ENCODE measurements at regions not wholly inside any gene's neighbourhood (a gene's known extent, or its start where the extent isn't known, plus 50 kb on each side); places are given as distances from the start of the nearest gene placed in this dataset.

- H3K4me1 ChIP-seq (ENCODE audit: control insufficient read depth, insufficient read depth, low read length), result no peaks in the 10 kb centered on the region
- no peaks in the 10 kb centered on the region for H3K36me3 ChIP-seq (ENCODE audit: control insufficient read depth, insufficient read depth, low read length)
- no peaks in the 10 kb centered on the region for H3K9me3 Mint-ChIP-seq
- 95 to 96% methylated on average over 4 to 7 of the region's 7 CpGs for WGBS, 2 experiments (ENCODE audit: insufficient coverage in 1 of 2, insufficient read length in 1 of 2)
- H3K4me3 ChIP-seq (ENCODE audit: low read length), result no peak overlapping the region
- no peak for DNase-seq
- no peaks in the 10 kb centered on the region for H3K27me3 Mint-ChIP-seq (ENCODE audit: insufficient read depth)
- no peak overlapping the region for H3K27ac Mint-ChIP-seq
- no peaks in the 10 kb centered on the region for H3K27me3 ChIP-seq (ENCODE audit: control insufficient read depth, insufficient read depth, low read length, poor library complexity, severe bottlenecking)
- no peak overlapping the region for H3K4me3 Mint-ChIP-seq
- H3K9me3 ChIP-seq (ENCODE audit: control insufficient read depth, low read length), result no peaks in the 10 kb centered on the region
- TF ChIP-seq CTCF (conservative IDR thresholded peaks at IDR 0.05), result no peak
- H3K36me3 Mint-ChIP-seq (ENCODE audit: low read depth), result no peaks in the 10 kb centered on the region
- H3K4me1 Mint-ChIP-seq, result no peaks in the 10 kb centered on the region
- no peak overlapping the region for H3K9ac ChIP-seq (ENCODE audit: extremely low read depth, low read length, poor library complexity, severe bottlenecking)
- no peak overlapping the region for H3K27ac ChIP-seq (ENCODE audit: low read depth, low read length)
Measured at GRCh38 chr6:133759524-133759923, 129.4 kb upstream of the TCF21 start.

- Histone ChIP-seq H3K27ac (ENCODE audit: low read depth, low read length) (no peak overlapping the region), H3K4me1 (ENCODE audit: control insufficient read depth, insufficient read depth, low read length) (no peaks in the 10 kb centered on the region), H3K4me3 (ENCODE audit: low read length) (no peak overlapping the region), H3K36me3 (ENCODE audit: control insufficient read depth, insufficient read depth, low read length) (no peaks in the 10 kb centered on the region), H3K27me3 (ENCODE audit: control insufficient read depth, insufficient read depth, low read length, poor library complexity, severe bottlenecking) (no peaks in the 10 kb centered on the region), H3K9me3 (ENCODE audit: control insufficient read depth, low read length) (no peaks in the 10 kb centered on the region), H3K9ac (ENCODE audit: extremely low read depth, low read length, poor library complexity, severe bottlenecking) (no peak overlapping the region)
- DNase-seq, result no peak
- no peak overlapping the region for H3K27ac Mint-ChIP-seq
- TF ChIP-seq CTCF (conservative IDR thresholded peaks at IDR 0.05), result no peak
- H3K9me3 Mint-ChIP-seq, result no peaks in the 10 kb centered on the region
- no peaks in the 10 kb centered on the region for H3K36me3 Mint-ChIP-seq (ENCODE audit: low read depth)
- H3K27me3 Mint-ChIP-seq (ENCODE audit: insufficient read depth), result no peaks in the 10 kb centered on the region
- 71 to 100% methylated on average over 1 of the region's 1 CpG for WGBS, 2 experiments (ENCODE audit: insufficient coverage in 1 of 2, insufficient read length in 1 of 2)
- no peaks in the 10 kb centered on the region for H3K4me1 Mint-ChIP-seq
- no peak overlapping the region for H3K4me3 Mint-ChIP-seq
Measured at GRCh38 chr6:133761706-133762105, 127.2 kb upstream of the TCF21 start.

GRCh38 chr6:133764008-133764753 is 124.7 kb upstream of the TCF21 start:
- Mint-ChIP-seq H3K9me3 (no peaks in the 10 kb centered on the region), H3K27ac (no peak overlapping the region)

More at GRCh38 chr6:133764008-133764753, 124.7 kb upstream of the TCF21 start:
- no peaks in the 10 kb centered on the region for H3K36me3 ChIP-seq (ENCODE audit: control insufficient read depth, insufficient read depth, low read length)
- WGBS, 2 experiments (ENCODE audit: insufficient coverage in 1 of 2, insufficient read length in 1 of 2), result 90% methylated on average over 2 of the region's 2 CpGs; no CpG with 5 or more reads in 1 of the 2 experiments
- Mint-ChIP-seq H3K4me3 (no peak overlapping the region), H3K36me3 (ENCODE audit: low read depth) (no peaks in the 10 kb centered on the region), H3K27me3 (ENCODE audit: insufficient read depth) (no peaks in the 10 kb centered on the region), H3K4me1 (no peaks in the 10 kb centered on the region)
- TF ChIP-seq CTCF (conservative IDR thresholded peaks at IDR 0.05), result no peak
- no peak overlapping the region for H3K4me3 ChIP-seq (ENCODE audit: low read length)
- no peak for DNase-seq
- no peak overlapping the region for H3K9ac ChIP-seq (ENCODE audit: extremely low read depth, low read length, poor library complexity, severe bottlenecking)
- H3K4me1 ChIP-seq (ENCODE audit: control insufficient read depth, insufficient read depth, low read length), result no peaks in the 10 kb centered on the region
- H3K27me3 ChIP-seq (ENCODE audit: control insufficient read depth, insufficient read depth, low read length, poor library complexity, severe bottlenecking), result no peaks in the 10 kb centered on the region
- no peak overlapping the region for H3K27ac ChIP-seq (ENCODE audit: low read depth, low read length)
- no peaks in the 10 kb centered on the region for H3K9me3 ChIP-seq (ENCODE audit: control insufficient read depth, low read length)

Measured in endodermal cell (in vitro differentiated cells).